Naive thymus-derived CD8-positive, alpha-beta T cell (primary cell): ENCODE measurements at regions not wholly inside any gene's neighbourhood (a gene's known extent, or its start where the extent isn't known, plus 50 kb on each side); places are given as distances from the start of the nearest gene placed in this dataset.
A peak's percentile ranks its signal among the peaks of the same experiment; 100 is the strongest.

ENCODE experiments used
- ATAC-seq, 2 donors: fragments of 150-1000 bp; cut with Tn5 transposase in 1 of 2; sonication (Bioruptor Pico), chemical (Tn5 transposase) in 1 of 2; 1 replicate in 1 of 2; 2 replicates in 1 of 2; pipeline ENCODE4 v1.10.0; 2021; ENCODE audit warnings: mild to moderate bottlenecking in 2 of 2, moderate library complexity in 2 of 2
- POLR2A ChIA-PET: fragments of 350-600 bp; sonication (Branson Sonifier 250); formaldehyde crosslinking; loops from one replicate; lab custom pipeline; 2021; ENCODE audit warnings: antibody characterized with exemption; lab: Charles Lee
- DNase-seq, 10 donors: peaks; one replicate each; pipeline versions ENCODE4 v3.0.0 to v3.0.0-alpha.2; 2020 to 2022
- H3K27ac Mint-ChIP-seq, 10 donors: one replicate each; pipeline ENCODE4 v1.8.0; 2020 to 2022; ENCODE audit warnings: mild to moderate bottlenecking in 10 of 10, mixed read lengths in 10 of 10, moderate library complexity in 4 of 10, inconsistent platforms in 1 of 10
- H3K27me3 Mint-ChIP-seq, 5 donors: one replicate each; pipeline ENCODE4 v1.8.0; 2021 to 2022; ENCODE audit warnings: mixed read lengths in 5 of 5
- H3K36me3 Mint-ChIP-seq, 3 donors: one replicate each; pipeline ENCODE4 v1.8.0; 2020 to 2022; ENCODE audit warnings: mixed read lengths in 3 of 3, mild to moderate bottlenecking in 2 of 3, inconsistent platforms in 1 of 3
- H3K4me1 Mint-ChIP-seq, 4 donors: one replicate each; pipeline ENCODE4 v1.8.0; 2021 to 2022; ENCODE audit warnings: mixed read lengths in 4 of 4
- H3K4me3 Mint-ChIP-seq, 10 donors: one replicate each; pipeline ENCODE4 v1.8.0; 2020 to 2022; ENCODE audit warnings: mild to moderate bottlenecking in 10 of 10, mixed read lengths in 10 of 10, moderate library complexity in 6 of 10, inconsistent platforms in 1 of 10
- H3K9me3 Mint-ChIP-seq, 9 donors: one replicate each; pipeline ENCODE4 v1.8.0; 2020 to 2022; ENCODE audit warnings: mixed read lengths in 9 of 9, mild to moderate bottlenecking in 3 of 9, inconsistent platforms in 1 of 9, moderate library complexity in 1 of 9

- H3K27ac Mint-ChIP-seq, result no peak overlapping the region
- ATAC-seq, result no peak
- H3K27me3 Mint-ChIP-seq, result peaks cover 31 to 71% (median 62%) of the 10 kb centered on the region in 5 donors
- peaks cover 0 to 30% (median 14%) of the 10 kb centered on the region in 9 donors for H3K9me3 Mint-ChIP-seq
- peaks cover 1 to 36% (median 4%) of the 10 kb centered on the region in 3 donors for H3K36me3 Mint-ChIP-seq
- H3K4me3 Mint-ChIP-seq, result no peak overlapping the region
- peaks cover 15 to 31% (median 19%) of the 10 kb centered on the region in 4 donors for H3K4me1 Mint-ChIP-seq
- POLR2A ChIA-PET, result no interaction called here
- no peak for DNase-seq
Observed at GRCh38 chr6:28585335-28585734, 59.7 kb downstream of the GPX5 start.

GRCh38 chr6:28586324-28586723 is 60.6 kb downstream of the GPX5 start:
- H3K36me3 Mint-ChIP-seq, result peaks cover 2 to 36% (median 4%) of the 10 kb centered on the region in 3 donors
- ATAC-seq (no peak), DNase-seq (no peak)
- H3K27ac Mint-ChIP-seq, result no peak overlapping the region
- POLR2A ChIA-PET, result interaction anchor here (0.8 to 1.2 kb wide), 2 partner anchors 43 to 1480 kb away, joined by 3 to 4 read pairs; no protein-coding TSS in a partner anchor
- peaks cover 16 to 31% (median 19%) of the 10 kb centered on the region in 4 donors for H3K4me1 Mint-ChIP-seq
- H3K27me3 Mint-ChIP-seq, result peaks cover 39 to 79% (median 70%) of the 10 kb centered on the region in 5 donors
- H3K9me3 Mint-ChIP-seq, result peaks cover 0 to 36% (median 14%) of the 10 kb centered on the region in 9 donors
- peak overlapping the region; percentile 81 to 92 (median 86) for H3K4me3 Mint-ChIP-seq

GRCh38 chr6:28586962-28587745 is 61.5 kb downstream of the GPX5 start:
- peaks cover 2 to 36% (median 4%) of the 10 kb centered on the region in 3 donors for H3K36me3 Mint-ChIP-seq
- peaks cover 0 to 36% (median 14%) of the 10 kb centered on the region in 9 donors for H3K9me3 Mint-ChIP-seq
- peaks cover 16 to 31% (median 19%) of the 10 kb centered on the region in 4 donors for H3K4me1 Mint-ChIP-seq
- ATAC-seq (peak; percentile 90 to 91), DNase-seq (peak; percentile 37 to 79 (median 58))
- peaks cover 45 to 77% (median 74%) of the 10 kb centered on the region in 5 donors for H3K27me3 Mint-ChIP-seq
- POLR2A ChIA-PET, result interaction anchor here (0.8 to 1.2 kb wide), 2 partner anchors 44 to 1479 kb away, joined by 3 to 4 read pairs; no protein-coding TSS in a partner anchor
- peak overlapping the region; percentile 81 to 92 (median 86) for H3K4me3 Mint-ChIP-seq
- H3K27ac Mint-ChIP-seq, result peak overlapping the region in 7 of 10 donors; percentile 57 to 83 (median 75)

- peaks cover 16 to 31% (median 19%) of the 10 kb centered on the region in 4 donors for H3K4me1 Mint-ChIP-seq
- no peak for DNase-seq
- peaks cover 2 to 36% (median 2%) of the 10 kb centered on the region in 3 donors for H3K36me3 Mint-ChIP-seq
- peaks cover 0 to 36% (median 14%) of the 10 kb centered on the region in 9 donors for H3K9me3 Mint-ChIP-seq
- ATAC-seq, result no peak
- peaks cover 47 to 77% (median 76%) of the 10 kb centered on the region in 5 donors for H3K27me3 Mint-ChIP-seq
- POLR2A ChIA-PET, result no interaction called here
- peak overlapping the region in 1 of 10 donors; percentile 57 for H3K27ac Mint-ChIP-seq
- peak overlapping the region; percentile 81 to 92 (median 86) for H3K4me3 Mint-ChIP-seq
Observed at GRCh38 chr6:28587746-28588075, 62.0 kb downstream of the GPX5 start.

GRCh38 chr6:28588666-28589065 is 63.0 kb downstream of the GPX5 start:
- peak overlapping the region in 2 of 10 donors; percentile 3 to 20 for H3K27ac Mint-ChIP-seq
- peaks cover 50 to 85% (median 78%) of the 10 kb centered on the region in 5 donors for H3K27me3 Mint-ChIP-seq
- H3K4me3 Mint-ChIP-seq, result peak overlapping the region in 8 of 10 donors; percentile 3 to 78 (median 45)
- peaks cover 2 to 36% (median 2%) of the 10 kb centered on the region in 3 donors for H3K36me3 Mint-ChIP-seq
- H3K9me3 Mint-ChIP-seq, result peaks cover 0 to 40% (median 14%) of the 10 kb centered on the region in 9 donors
- POLR2A ChIA-PET, result interaction anchor here (1.1 kb wide), 1 partner anchor 321 kb away, joined by 3 read pairs; the partner anchor contains the start of gene ZSCAN26
- peaks cover 16 to 31% (median 19%) of the 10 kb centered on the region in 4 donors for H3K4me1 Mint-ChIP-seq
- DNase-seq (no peak), ATAC-seq (no peak)

GRCh38 chr6:28589234-28589956 is 63.7 kb downstream of the GPX5 start:
- Mint-ChIP-seq H3K4me1 (peaks cover 16 to 31% (median 19%) of the 10 kb centered on the region in 4 donors), H3K27me3 (peaks cover 54 to 89% (median 80%) of the 10 kb centered on the region in 5 donors), H3K27ac (peak overlapping the region in 1 of 10 donors; percentile 20), H3K9me3 (peaks cover 0 to 41% (median 14%) of the 10 kb centered on the region in 9 donors), H3K4me3 (peak overlapping the region in 8 of 10 donors; percentile 3 to 78 (median 45)), H3K36me3 (peaks cover 2 to 36% (median 2%) of the 10 kb centered on the region in 3 donors)
- DNase-seq (peak in 5 of 10 donors; percentile 31 to 46 (median 33)), ATAC-seq (peak in 1 of 2 donors; percentile 26)
- POLR2A ChIA-PET, result interaction anchor here (0.9 to 1.1 kb wide), 2 partner anchors 16 to 322 kb away, joined by 3 read pairs; partner anchors contain the start of gene ZSCAN26

- peaks cover 0 to 46% (median 14%) of the 10 kb centered on the region in 9 donors for H3K9me3 Mint-ChIP-seq
- ATAC-seq, result no peak
- peak overlapping the region in 1 of 10 donors; percentile 37 for H3K27ac Mint-ChIP-seq
- POLR2A ChIA-PET, result interaction anchor here (0.9 kb wide), 1 partner anchor 17 kb away, joined by 3 read pairs; no protein-coding TSS in a partner anchor
- peaks cover 16 to 31% (median 19%) of the 10 kb centered on the region in 4 donors for H3K4me1 Mint-ChIP-seq
- H3K27me3 Mint-ChIP-seq, result peaks cover 54 to 89% (median 80%) of the 10 kb centered on the region in 5 donors
- peak overlapping the region in 8 of 10 donors; percentile 1 to 78 (median 45) for H3K4me3 Mint-ChIP-seq
- no peak for DNase-seq
- peaks cover 2 to 36% (median 5%) of the 10 kb centered on the region in 3 donors for H3K36me3 Mint-ChIP-seq
Observed at GRCh38 chr6:28589957-28590349, 64.3 kb downstream of the GPX5 start.

GRCh38 chr6:28597217-28597835 is 71.6 kb downstream of the GPX5 start:
- DNase-seq (no peak), ATAC-seq (no peak)
- H3K27ac Mint-ChIP-seq, result peak overlapping the region in 1 of 10 donors; percentile 53
- H3K4me3 Mint-ChIP-seq, result peak overlapping the region in 3 of 10 donors; percentile 16 to 49 (median 34)
- H3K36me3 Mint-ChIP-seq, result peaks cover 2 to 5% (median 3%) of the 10 kb centered on the region in 3 donors
- POLR2A ChIA-PET, result no interaction called here
- H3K27me3 Mint-ChIP-seq, result peaks cover 23 to 82% (median 50%) of the 10 kb centered on the region in 5 donors
- H3K4me1 Mint-ChIP-seq, result peaks cover 0 to 1% (median 0%) of the 10 kb centered on the region in 4 donors
- peaks cover 0 to 23% (median 6%) of the 10 kb centered on the region in 9 donors for H3K9me3 Mint-ChIP-seq

- H3K27ac Mint-ChIP-seq, result peak overlapping the region in 1 of 10 donors; percentile 50
- no peak for DNase-seq
- H3K4me3 Mint-ChIP-seq, result peak overlapping the region in 1 of 10 donors; percentile 48
- no peak for ATAC-seq
- peaks cover 2 to 7% (median 3%) of the 10 kb centered on the region in 3 donors for H3K36me3 Mint-ChIP-seq
- peaks cover 0 to 21% (median 6%) of the 10 kb centered on the region in 9 donors for H3K9me3 Mint-ChIP-seq
- POLR2A ChIA-PET, result no interaction called here
- peaks cover 20 to 74% (median 47%) of the 10 kb centered on the region in 5 donors for H3K27me3 Mint-ChIP-seq
- H3K4me1 Mint-ChIP-seq, result peaks cover 0 to 1% (median 0%) of the 10 kb centered on the region in 4 donors
Observed at GRCh38 chr6:28597924-28598722, 72.4 kb downstream of the GPX5 start.

- DNase-seq (no peak), ATAC-seq (no peak)
- Mint-ChIP-seq H3K4me1 (peaks cover 0 to 1% (median 0%) of the 10 kb centered on the region in 4 donors), H3K9me3 (peaks cover 0 to 21% (median 6%) of the 10 kb centered on the region in 9 donors), H3K27ac (no peak overlapping the region), H3K4me3 (no peak overlapping the region), H3K36me3 (peaks cover 2 to 7% (median 3%) of the 10 kb centered on the region in 3 donors), H3K27me3 (peaks cover 19 to 78% (median 50%) of the 10 kb centered on the region in 5 donors)
- POLR2A ChIA-PET, result no interaction called here
Observed at GRCh38 chr6:28598757-28599686, 73.3 kb downstream of the GPX5 start.
